ENCODE measurements at regions not wholly inside any gene's neighbourhood (a gene's known extent, or its start where the extent isn't known, plus 50 kb on each side); places are given as distances from the start of the nearest gene placed in this dataset.

- no peak for TF ChIP-seq EZH2 (IDR thresholded peaks at IDR 0.05; ENCODE audit: borderline replicate concordance, low read depth, low read length, poor library complexity, severe bottlenecking)
- no peak for TF ChIP-seq CTCF (conservative IDR thresholded peaks at IDR 0.05; ENCODE audit: low read depth, low read length)
Measured at GRCh38 chr6:115302731-115303130, 758.0 kb downstream of the FRK start.

Measured in A673 (cell line).